Activated CD4-positive, alpha-beta T cell treated with anti-CD3 and anti-CD28 coated beads, Interleukin-2, amount 10 ng/mL, durations not matched to agents 7 days and 5 days (primary cell): ENCODE measurements at regions not wholly inside any gene's neighbourhood (a gene's known extent, or its start where the extent isn't known, plus 50 kb on each side); places are given as distances from the start of the nearest gene placed in this dataset.
"Not testable (repeated sequence)": the region's sequence is repeated elsewhere in the genome, so short reads cannot be mapped to it uniquely, and the experiment has no call there.

Source experiments
- CTCF ChIA-PET: fragments of 350-600 bp; sonication (Branson Sonifier 250); formaldehyde crosslinking; loops from one replicate; lab custom pipeline; 2021; ENCODE audit warnings: antibody characterized with exemption; lab: Charles Lee
- POLR2A ChIA-PET: fragments of 350-600 bp; sonication (Branson Sonifier 250); formaldehyde crosslinking; loops from one replicate; lab custom pipeline; 2021; ENCODE audit warnings: antibody characterized with exemption; lab: Charles Lee
- DNase-seq: peaks from one replicate; pipeline ENCODE4 v3.0.0-alpha.2; 2020
- H3K27ac Mint-ChIP-seq: one replicate; pipeline ENCODE4 v1.8.0; 2021; ENCODE audit warnings: mild to moderate bottlenecking, moderate library complexity, mixed read lengths
- H3K27me3 Mint-ChIP-seq: one replicate; pipeline ENCODE4 v1.8.0; 2021; ENCODE audit warnings: mixed read lengths
- H3K36me3 Mint-ChIP-seq: one replicate; pipeline ENCODE4 v1.8.0; 2021; ENCODE audit warnings: low read depth, mixed read lengths
- H3K4me1 Mint-ChIP-seq: one replicate; pipeline ENCODE4 v1.8.0; 2021; ENCODE audit warnings: mixed read lengths
- H3K4me3 Mint-ChIP-seq: one replicate; pipeline ENCODE4 v1.8.0; 2021; ENCODE audit warnings: mild to moderate bottlenecking, moderate library complexity, mixed read lengths
- H3K9me3 Mint-ChIP-seq: one replicate; pipeline ENCODE4 v1.8.0; 2021; ENCODE audit warnings: mixed read lengths

- no peaks in the 10 kb centered on the region for H3K9me3 Mint-ChIP-seq
- CTCF ChIA-PET = interaction anchor here (0.5 to 2.8 kb wide), 31 partner anchors 10 to 1089 kb away, joined by 3 to 14 read pairs (median 4); a partner anchor contains a TSS
- peaks cover 2% of the 10 kb centered on the region for H3K36me3 Mint-ChIP-seq
- POLR2A ChIA-PET = interaction anchor here (0.6 kb wide), 2 partner anchors 32 to 591 kb away, joined by 3 to 4 read pairs; no protein-coding TSS in a partner anchor
- H3K27me3 Mint-ChIP-seq = peaks cover 32% of the 10 kb centered on the region
- peak overlapping the region; percentile 96 for H3K4me3 Mint-ChIP-seq
- DNase-seq = peak; percentile 69
- H3K27ac Mint-ChIP-seq = peak overlapping the region; percentile 93
- peaks cover 17% of the 10 kb centered on the region for H3K4me1 Mint-ChIP-seq
These were observed 70.7 kb upstream of the PRSS16 start for GRCh38 chr6:27176523-27177484.

- CTCF ChIA-PET = interaction anchor here (0.5 to 2.8 kb wide), 28 partner anchors 11 to 1682 kb away, joined by 3 to 14 read pairs (median 3); a partner anchor contains a TSS
- H3K27ac Mint-ChIP-seq = peak overlapping the region; percentile 93
These were observed 69.8 kb upstream of the PRSS16 start for GRCh38 chr6:27177485-27178406.

GRCh38 chr6:27178407-27178730 lies 69.1 kb upstream of the PRSS16 start:
- Mint-ChIP-seq H3K36me3 (peaks cover 2% of the 10 kb centered on the region), H3K4me1 (peaks cover 17% of the 10 kb centered on the region), H3K27me3 (peaks cover 43% of the 10 kb centered on the region), H3K27ac (peak overlapping the region; percentile 93), H3K9me3 (no peaks in the 10 kb centered on the region), H3K4me3 (peak overlapping the region; percentile 96)
- no peak for DNase-seq
- CTCF ChIA-PET = interaction anchor here (0.6 to 2.8 kb wide), 8 partner anchors 19 to 1682 kb away, joined by 3 to 14 read pairs (median 4); a partner anchor contains a TSS
- POLR2A ChIA-PET = no interaction called here

More at GRCh38 chr6:27177485-27178406, 69.8 kb upstream of the PRSS16 start:
- POLR2A ChIA-PET = interaction anchor here (0.6 kb wide), 2 partner anchors 33 to 590 kb away, joined by 3 to 4 read pairs; no protein-coding TSS in a partner anchor
- DNase-seq = peak; percentile 79
- Mint-ChIP-seq H3K4me1 (peaks cover 17% of the 10 kb centered on the region), H3K27me3 (peaks cover 40% of the 10 kb centered on the region), H3K9me3 (no peaks in the 10 kb centered on the region), H3K4me3 (peak overlapping the region; percentile 96), H3K36me3 (peaks cover 2% of the 10 kb centered on the region)

- Mint-ChIP-seq H3K36me3 (peaks cover 2% of the 10 kb centered on the region), H3K9me3 (no peaks in the 10 kb centered on the region), H3K4me1 (peaks cover 17% of the 10 kb centered on the region), H3K27me3 (peaks cover 43% of the 10 kb centered on the region), H3K4me3 (peak overlapping the region; percentile 96), H3K27ac (peak overlapping the region; percentile 9)
- POLR2A ChIA-PET = no interaction called here
- CTCF ChIA-PET = interaction anchor here (0.7 kb wide), 1 partner anchor 33 kb away, joined by 3 read pairs; no protein-coding TSS in a partner anchor
- no peak for DNase-seq
These were observed 68.6 kb upstream of the PRSS16 start for GRCh38 chr6:27178860-27179259.

- H3K4me3 Mint-ChIP-seq = no peak overlapping the region
- H3K27me3 Mint-ChIP-seq = peaks cover 40% of the 10 kb centered on the region
- H3K9me3 Mint-ChIP-seq = no peaks in the 10 kb centered on the region
- CTCF ChIA-PET = interaction anchor here (0.7 kb wide), 1 partner anchor 569 kb away, joined by 3 read pairs; no protein-coding TSS in a partner anchor
- POLR2A ChIA-PET = no interaction called here
- H3K36me3 Mint-ChIP-seq = peaks cover 2% of the 10 kb centered on the region
- H3K27ac Mint-ChIP-seq = no peak overlapping the region
- no peak for DNase-seq
- peaks cover 16% of the 10 kb centered on the region for H3K4me1 Mint-ChIP-seq
These were observed 64.3 kb upstream of the PRSS16 start for GRCh38 chr6:27183060-27183832.

GRCh38 chr6:27187231-27188060 lies 60.1 kb upstream of the PRSS16 start:
- Mint-ChIP-seq H3K36me3 (no peaks in the 10 kb centered on the region), H3K4me1 (peaks cover 16% of the 10 kb centered on the region), H3K27ac (peak overlapping the region; percentile 77), H3K27me3 (peaks cover 5% of the 10 kb centered on the region), H3K9me3 (no peaks in the 10 kb centered on the region), H3K4me3 (peak overlapping the region; percentile 83)
- CTCF ChIA-PET = interaction anchor here (0.6 to 1.2 kb wide), 3 partner anchors 60 to 607 kb away, joined by 3 to 4 read pairs (median 4); no protein-coding TSS in a partner anchor
- POLR2A ChIA-PET = no interaction called here
- DNase-seq = no peak

GRCh38 chr6:27188061-27188884 lies 59.2 kb upstream of the PRSS16 start:
- Mint-ChIP-seq H3K4me3 (peak overlapping the region; percentile 83), H3K27me3 (no peaks in the 10 kb centered on the region), H3K9me3 (no peaks in the 10 kb centered on the region), H3K4me1 (peaks cover 16% of the 10 kb centered on the region), H3K27ac (peak overlapping the region; percentile 77), H3K36me3 (no peaks in the 10 kb centered on the region)
- CTCF ChIA-PET = interaction anchor here (0.8 to 1.2 kb wide), 2 partner anchors 61 to 606 kb away, joined by 4 read pairs; no protein-coding TSS in a partner anchor
- peak; percentile 23 for DNase-seq
- POLR2A ChIA-PET = no interaction called here

- Mint-ChIP-seq H3K9me3 (no peaks in the 10 kb centered on the region), H3K36me3 (no peaks in the 10 kb centered on the region), H3K27ac (peak overlapping the region; percentile 77), H3K4me3 (peak overlapping the region; percentile 83), H3K4me1 (peaks cover 16% of the 10 kb centered on the region), H3K27me3 (no peaks in the 10 kb centered on the region)
- POLR2A ChIA-PET = no interaction called here
- peak; percentile 72 for DNase-seq
- CTCF ChIA-PET = no interaction called here
These were observed 58.5 kb upstream of the PRSS16 start for GRCh38 chr6:27188885-27189418.

GRCh38 chr6:27190126-27190525 lies 57.4 kb upstream of the PRSS16 start:
- no peak overlapping the region for H3K4me3 Mint-ChIP-seq
- H3K4me1 Mint-ChIP-seq = peaks cover 16% of the 10 kb centered on the region
- POLR2A ChIA-PET = no interaction called here
- H3K27ac Mint-ChIP-seq = no peak overlapping the region
- CTCF ChIA-PET = no interaction called here
- H3K36me3 Mint-ChIP-seq = no peaks in the 10 kb centered on the region
- no peak for DNase-seq
- no peaks in the 10 kb centered on the region for H3K9me3 Mint-ChIP-seq
- H3K27me3 Mint-ChIP-seq = no peaks in the 10 kb centered on the region

GRCh38 chr6:27194453-27194852 lies 53.0 kb upstream of the PRSS16 start:
- H3K27ac Mint-ChIP-seq, H3K36me3 Mint-ChIP-seq, H3K27me3 Mint-ChIP-seq, POLR2A ChIA-PET, H3K4me1 Mint-ChIP-seq, H3K9me3 Mint-ChIP-seq, DNase-seq, H3K4me3 Mint-ChIP-seq: not testable (repeated sequence)
- CTCF ChIA-PET = interaction anchor here (0.5 to 1.5 kb wide), 4 partner anchors 18 to 670 kb away, joined by 3 to 6 read pairs (median 4); no protein-coding TSS in a partner anchor
